SU-DHL-6 (cell line): ENCODE measurements at regions not wholly inside any gene's neighbourhood (a gene's known extent, or its start where the extent isn't known, plus 50 kb on each side); places are given as distances from the start of the nearest gene placed in this dataset.
"Not testable (repeated sequence)": the region's sequence is repeated elsewhere in the genome, so short reads cannot be mapped to it uniquely, and the experiment has no call there.

ENCODE experiments used
- H2AFZ ChIP-seq: fragments of 200-600 bp; sonication (generic); 2 replicates; pipeline ENCODE4 v1.6.1; 2014; ENCODE audit warnings: low read depth, mild to moderate bottlenecking, moderate library complexity, mixed read lengths, antibody characterized with exemption, low read length; ENCODE audit not compliant: severe bottlenecking
- H3F3A ChIP-seq: fragments of 200-600 bp; shearing (Covaris generic); 2 replicates; pipeline ENCODE4 v1.6.0; 2016; ENCODE audit warnings: antibody characterized with exemption, mild to moderate bottlenecking; ENCODE audit not compliant: insufficient read depth
- H3K27ac ChIP-seq: fragments of 200-600 bp; sonication (generic); 2 replicates; pipeline ENCODE4 v1.5.1; 2016; ENCODE audit warnings: low read depth, mild to moderate bottlenecking, low read length, moderate library complexity, mixed read lengths
- H3K27me3 ChIP-seq: fragments of 200-600 bp; sonication (generic), shearing (Covaris generic); 2 replicates; pipeline ENCODE4 v1.6.0; 2014; ENCODE audit warnings: mild to moderate bottlenecking, low read length
- H3K36me3 ChIP-seq: fragments of 200-600 bp; sonication (generic); 2 replicates; pipeline ENCODE4 v1.6.1; 2014; ENCODE audit warnings: mild to moderate bottlenecking, low read length, mixed read lengths
- H3K4me2 ChIP-seq: fragments of 300-600, 200-600 bp; shearing (Covaris generic), sonication (generic); 2 replicates; pipeline ENCODE4 v1.6.0; 2014; ENCODE audit warnings: low read length, low read depth, mild to moderate bottlenecking; ENCODE audit not compliant: poor library complexity, severe bottlenecking
- H3K4me3 ChIP-seq: fragments of 200-600 bp; sonication (generic); 2 replicates; pipeline ENCODE4 v1.5.1; 2014; ENCODE audit warnings: antibody characterized with exemption, low read length, mild to moderate bottlenecking, mixed read lengths; ENCODE audit not compliant: insufficient read depth, poor library complexity, severe bottlenecking
- H3K79me2 ChIP-seq: fragments of 200-600 bp; sonication (generic); 2 replicates; pipeline ENCODE4 v1.6.1; 2014; ENCODE audit warnings: mild to moderate bottlenecking, low read length, moderate library complexity; ENCODE audit not compliant: insufficient read depth
- H3K9ac ChIP-seq: fragments of 200-600 bp; sonication (generic); 2 replicates; pipeline ENCODE4 v1.7.0; 2014; ENCODE audit warnings: mild to moderate bottlenecking, low read length
- H3K9me2 ChIP-seq: fragments of 200-600 bp; sonication (generic); replicated peaks from 2 replicates; pipeline ENCODE4 v1.6.1; 2014; ENCODE audit warnings: low read length; ENCODE audit not compliant: insufficient read depth
- H3K9me3 ChIP-seq: fragments of 200-600 bp; sonication (generic); 2 replicates; pipeline ENCODE4 v1.6.1; 2014; ENCODE audit warnings: low read length, mixed read lengths; ENCODE audit not compliant: insufficient read depth
- H4K20me1 ChIP-seq: fragments of 200-600 bp; sonication (generic); 2 replicates; pipeline ENCODE4 v1.6.1; 2014; ENCODE audit warnings: low read depth, mild to moderate bottlenecking, antibody characterized with exemption, low read length, moderate library complexity, mixed read lengths
- EZH2phosphoT487 ChIP-seq: fragments of 200-600 bp; sonication (generic), shearing (Covaris generic); conservative IDR thresholded peaks from 2 replicates; pipeline ENCODE4 v1.6.1; 2018; ENCODE audit warnings: mild to moderate bottlenecking, antibody characterized with exemption, low read length, moderate library complexity, mixed read lengths
- TF ChIP-seq, protein P1 (sequence below): fragments of 200-600 bp; sonication (generic); IDR thresholded peaks from one replicate; pipeline ENCODE4 v1.5.1; 2017; ENCODE audit warnings: antibody characterized with exemption, mild to moderate bottlenecking, low read length, moderate library complexity; ENCODE audit not compliant: insufficient read depth, poor library complexity, severe bottlenecking

DNA sequence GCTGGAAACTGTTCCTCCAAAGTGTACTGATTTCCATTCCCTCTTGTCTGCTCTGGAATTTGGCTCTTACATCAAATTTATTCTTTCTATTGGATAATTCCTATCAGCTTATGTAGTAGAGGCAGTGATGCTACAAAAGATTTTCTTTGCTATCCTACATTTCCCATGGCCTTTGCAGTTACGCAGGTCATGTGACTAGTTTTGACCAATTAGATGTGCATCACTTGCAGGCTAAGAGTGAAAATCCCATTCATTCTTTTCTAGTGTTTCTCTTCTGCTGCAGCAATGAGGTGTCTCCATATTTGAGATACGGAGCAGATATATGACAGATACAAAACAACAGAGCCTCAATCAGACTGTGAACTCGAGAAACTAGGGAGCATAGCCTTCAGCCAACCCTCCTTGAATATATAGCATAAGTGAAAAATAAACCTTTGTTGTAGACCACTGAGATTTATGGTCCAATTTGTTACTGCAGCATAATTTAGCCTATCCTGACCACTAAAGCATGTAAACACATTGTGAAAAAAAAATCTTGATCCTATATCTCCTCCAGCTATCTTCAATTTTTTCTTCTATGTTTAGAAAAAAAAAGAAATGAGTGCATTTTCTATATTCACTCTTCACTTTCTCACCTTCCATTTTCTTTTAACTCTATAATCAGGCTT is 102.0 kb downstream of the HNMT start:
- no peaks in the 10 kb centered on the region for H3F3A ChIP-seq
- H3K27ac ChIP-seq: no peak overlapping the region
- no peak overlapping the region for H3K4me3 ChIP-seq
- H3K36me3 ChIP-seq: no peaks in the 10 kb centered on the region
- H3K4me2 ChIP-seq: no peak overlapping the region
- H3K9ac ChIP-seq: no peak overlapping the region
- H3K79me2 ChIP-seq: no peaks in the 10 kb centered on the region
- H3K27me3 ChIP-seq: no peaks in the 10 kb centered on the region
- H3K9me2 ChIP-seq: no peaks in the 10 kb centered on the region
- TF ChIP-seq, protein P1, sequence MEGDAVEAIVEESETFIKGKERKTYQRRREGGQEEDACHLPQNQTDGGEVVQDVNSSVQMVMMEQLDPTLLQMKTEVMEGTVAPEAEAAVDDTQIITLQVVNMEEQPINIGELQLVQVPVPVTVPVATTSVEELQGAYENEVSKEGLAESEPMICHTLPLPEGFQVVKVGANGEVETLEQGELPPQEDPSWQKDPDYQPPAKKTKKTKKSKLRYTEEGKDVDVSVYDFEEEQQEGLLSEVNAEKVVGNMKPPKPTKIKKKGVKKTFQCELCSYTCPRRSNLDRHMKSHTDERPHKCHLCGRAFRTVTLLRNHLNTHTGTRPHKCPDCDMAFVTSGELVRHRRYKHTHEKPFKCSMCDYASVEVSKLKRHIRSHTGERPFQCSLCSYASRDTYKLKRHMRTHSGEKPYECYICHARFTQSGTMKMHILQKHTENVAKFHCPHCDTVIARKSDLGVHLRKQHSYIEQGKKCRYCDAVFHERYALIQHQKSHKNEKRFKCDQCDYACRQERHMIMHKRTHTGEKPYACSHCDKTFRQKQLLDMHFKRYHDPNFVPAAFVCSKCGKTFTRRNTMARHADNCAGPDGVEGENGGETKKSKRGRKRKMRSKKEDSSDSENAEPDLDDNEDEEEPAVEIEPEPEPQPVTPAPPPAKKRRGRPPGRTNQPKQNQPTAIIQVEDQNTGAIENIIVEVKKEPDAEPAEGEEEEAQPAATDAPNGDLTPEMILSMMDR: no peak
- TF ChIP-seq EZH2phosphoT487: no peak
- H4K20me1 ChIP-seq: no peaks in the 10 kb centered on the region
- no peak overlapping the region for H2AFZ ChIP-seq
- H3K9me3 ChIP-seq: no peaks in the 10 kb centered on the region

DNA sequence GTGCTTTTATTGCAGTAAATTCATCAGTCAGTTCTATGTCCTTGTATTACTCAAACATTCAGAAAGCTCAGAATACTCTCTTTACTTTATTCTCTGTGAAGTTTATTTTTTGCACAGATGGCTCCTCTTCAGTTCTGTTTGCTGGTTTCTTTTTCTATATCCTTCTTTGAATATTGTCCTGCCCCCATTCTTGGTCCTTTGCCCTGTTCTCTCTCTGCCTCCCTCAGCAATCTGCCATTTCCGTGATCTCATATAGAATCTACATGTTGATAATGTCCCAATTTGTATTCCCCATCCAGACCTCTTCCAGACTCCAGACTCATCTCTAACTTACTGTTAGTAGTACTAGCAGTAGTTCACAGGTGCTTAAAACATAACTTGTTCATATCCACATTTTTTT is 102.6 kb downstream of the HNMT start:
- H3K9ac ChIP-seq: no peak overlapping the region
- no peaks in the 10 kb centered on the region for H3K79me2 ChIP-seq
- no peaks in the 10 kb centered on the region for H3K36me3 ChIP-seq
- H4K20me1 ChIP-seq: no peaks in the 10 kb centered on the region
- no peak overlapping the region for H2AFZ ChIP-seq
- H3K27me3 ChIP-seq: no peaks in the 10 kb centered on the region
- H3K4me2 ChIP-seq: no peak overlapping the region
- TF ChIP-seq, protein P1: no peak
- no peak for TF ChIP-seq EZH2phosphoT487
- H3K9me2 ChIP-seq: no peaks in the 10 kb centered on the region
- H3F3A ChIP-seq: no peaks in the 10 kb centered on the region
- H3K4me3 ChIP-seq: no peak overlapping the region
- no peaks in the 10 kb centered on the region for H3K9me3 ChIP-seq
- H3K27ac ChIP-seq: no peak overlapping the region

DNA sequence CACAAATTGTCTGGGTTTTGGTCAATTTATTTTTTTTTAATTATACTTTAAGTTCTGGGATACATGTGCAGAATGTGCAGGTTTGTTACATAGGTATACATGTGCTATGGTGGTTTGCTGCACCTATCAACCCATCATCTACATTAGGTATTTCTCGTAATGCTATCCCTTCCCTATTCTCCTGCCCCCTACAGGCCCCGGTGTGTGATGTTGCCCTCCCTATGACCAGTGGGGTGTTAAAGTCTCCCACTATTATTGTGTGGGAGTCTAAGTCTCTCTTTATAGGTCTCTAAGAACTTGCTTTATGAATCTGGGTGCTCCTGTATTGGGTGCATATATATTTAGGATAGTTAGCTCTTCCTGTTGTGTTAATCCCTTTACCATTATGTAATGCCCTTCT is 104.4 kb downstream of the HNMT start:
- not testable (repeated sequence) for H3K9ac ChIP-seq, H3F3A ChIP-seq, H3K4me3 ChIP-seq, H3K9me3 ChIP-seq, H3K79me2 ChIP-seq, H4K20me1 ChIP-seq, H2AFZ ChIP-seq, H3K27ac ChIP-seq, H3K36me3 ChIP-seq, H3K27me3 ChIP-seq, H3K9me2 ChIP-seq, H3K4me2 ChIP-seq

DNA sequence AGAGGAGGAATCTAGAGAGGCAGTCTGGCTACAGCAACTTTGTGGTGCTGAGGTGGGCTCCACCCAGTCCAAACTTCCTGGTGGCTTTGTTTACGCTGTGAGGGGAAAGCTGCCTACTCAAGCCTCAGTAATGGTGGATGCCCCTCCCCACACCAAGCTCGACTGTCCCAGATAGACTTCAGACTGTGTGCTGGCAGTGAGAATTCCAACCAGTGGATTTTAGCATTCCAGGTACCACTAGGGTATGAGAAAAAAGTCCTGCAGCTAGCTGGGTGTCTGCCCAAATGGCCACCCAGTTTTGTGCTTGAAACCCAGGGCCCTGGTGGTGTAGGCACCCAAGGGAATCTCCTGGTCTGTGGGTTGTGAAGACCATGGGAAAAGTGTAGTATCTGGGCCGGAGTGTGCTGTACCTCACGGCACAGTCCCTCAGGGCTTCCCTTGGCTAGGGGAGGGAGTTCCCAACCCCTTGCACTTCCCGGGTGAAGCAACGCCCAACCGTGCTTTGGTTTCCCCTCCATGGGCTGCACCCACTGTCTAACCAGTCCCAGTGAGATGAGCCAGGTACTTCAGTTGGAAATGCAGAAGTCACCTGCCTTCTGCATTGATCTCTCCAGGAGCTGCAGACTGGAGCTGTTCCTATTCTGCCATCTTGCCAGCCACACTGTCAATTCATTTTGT is 106.9 kb downstream of the HNMT start:
- H3K9me3 ChIP-seq, H3F3A ChIP-seq, H3K36me3 ChIP-seq, H3K27ac ChIP-seq, H3K4me2 ChIP-seq, H3K4me3 ChIP-seq, H4K20me1 ChIP-seq, H2AFZ ChIP-seq, H3K9me2 ChIP-seq, H3K27me3 ChIP-seq, H3K9ac ChIP-seq, H3K79me2 ChIP-seq: not testable (repeated sequence)
